SK-MEL-5 (cell line): ENCODE measurements at regions not wholly inside any gene's neighbourhood (a gene's known extent, or its start where the extent isn't known, plus 50 kb on each side); places are given as distances from the start of the nearest gene placed in this dataset.
"Not testable (repeated sequence)": the region's sequence is repeated elsewhere in the genome, so short reads cannot be mapped to it uniquely, and the experiment has no call there.

Experiments used
- DNase-seq: peaks from one replicate; pipeline ENCODE4 v3.0.0-alpha.2; 2016; ENCODE audit warnings: low read depth, low spot score
- in situ Hi-C: cut with HindIII; loops from 2 replicates; pipeline ENCODE4 v1.10.0; 2016; ENCODE audit warnings: low sequenced_read_pairs, high pct_unique_total_duplicates, low pct_unique_long_range_greater_than_20kb

DNA sequence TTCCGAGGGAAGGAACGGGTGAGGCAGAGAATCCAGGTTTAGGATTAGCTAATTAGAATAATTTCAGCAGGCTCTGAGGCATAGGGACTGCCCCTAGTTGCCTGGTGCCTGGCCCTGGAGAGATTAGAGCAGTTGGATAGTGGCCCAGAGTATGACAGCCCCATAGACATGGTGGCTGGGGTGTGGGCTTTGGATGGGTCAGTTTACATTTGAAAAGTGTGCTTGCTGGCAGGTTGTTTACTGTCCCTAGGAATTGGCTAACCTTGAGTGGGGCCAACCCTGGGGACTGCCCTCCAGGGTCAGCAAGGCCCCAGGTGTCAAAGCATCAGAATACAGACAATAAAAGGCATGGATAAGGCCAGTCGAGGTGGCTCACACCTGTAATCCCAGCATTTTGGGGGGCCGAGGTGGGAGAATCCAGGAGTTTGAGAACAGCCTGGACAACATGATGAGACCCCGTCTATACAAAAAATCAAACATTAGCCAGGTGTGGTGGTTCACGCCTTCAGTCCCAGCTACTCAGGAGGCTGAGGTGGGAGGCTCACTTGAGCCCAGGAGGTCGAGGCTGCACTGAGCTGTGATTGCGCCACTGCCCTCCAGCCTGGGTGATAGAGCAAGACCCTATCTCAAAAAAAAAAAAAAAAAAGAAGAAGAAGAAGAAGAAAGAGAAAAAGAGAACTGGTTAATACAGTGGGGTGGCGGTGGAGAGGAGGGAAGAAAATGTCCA, 182.3 kb upstream of the PWP1 start:
- DNase-seq = no peak
- in situ Hi-C loops = no loop called here

GRCh38 chr12:107503887-107504885, 181.4 kb upstream of the PWP1 start:
- no peak for DNase-seq
- in situ Hi-C loops = no loop called here

DNA sequence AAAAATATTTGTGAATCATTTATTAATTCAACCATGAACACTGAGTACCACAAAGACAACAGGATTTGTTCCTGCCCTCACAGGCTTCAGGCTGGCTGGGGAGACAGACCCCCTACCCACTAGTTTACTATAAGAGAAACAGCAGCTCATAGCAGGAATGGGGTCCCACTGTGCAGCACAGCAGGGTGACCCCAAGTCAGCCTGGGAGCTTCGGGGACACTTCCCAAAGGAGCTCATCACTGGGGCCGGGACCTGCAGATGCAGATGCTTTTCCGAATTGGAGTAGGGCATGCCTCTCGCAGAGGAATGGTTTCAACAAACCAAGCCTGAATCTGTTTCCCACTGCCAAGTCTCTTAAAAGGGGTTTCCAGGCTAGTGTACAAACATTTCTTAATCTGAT, 176.2 kb upstream of the PWP1 start:
- no peak for DNase-seq
- in situ Hi-C loops = no loop called here

GRCh38 chr12:107510211-107510610, 175.4 kb upstream of the PWP1 start:
- in situ Hi-C loops = no loop called here
- DNase-seq = no peak

DNA sequence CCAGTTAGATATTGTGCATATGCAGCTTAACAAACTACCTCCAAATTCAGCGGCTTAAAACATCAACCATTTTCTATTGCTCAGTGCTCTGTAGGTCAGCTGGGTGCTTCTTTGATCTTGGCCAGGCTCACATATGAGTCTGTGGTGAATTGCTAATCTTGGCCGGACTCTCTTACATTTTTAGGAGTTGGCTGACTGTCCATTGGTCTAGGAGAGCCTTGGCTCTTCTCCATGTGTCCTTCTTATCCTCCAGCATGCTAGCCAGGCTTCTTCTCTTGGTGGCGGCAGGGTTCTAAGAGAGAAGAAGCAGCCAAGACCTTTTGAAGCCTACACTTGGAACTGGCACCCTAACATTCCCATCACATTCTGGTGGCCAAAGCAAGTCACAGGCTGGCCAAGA, 174.3 kb upstream of the PWP1 start:
- in situ Hi-C loops = no loop called here
- DNase-seq = no peak

GRCh38 chr12:107512391-107512790, 173.2 kb upstream of the PWP1 start:
- DNase-seq = no peak
- in situ Hi-C loops = no loop called here

DNA sequence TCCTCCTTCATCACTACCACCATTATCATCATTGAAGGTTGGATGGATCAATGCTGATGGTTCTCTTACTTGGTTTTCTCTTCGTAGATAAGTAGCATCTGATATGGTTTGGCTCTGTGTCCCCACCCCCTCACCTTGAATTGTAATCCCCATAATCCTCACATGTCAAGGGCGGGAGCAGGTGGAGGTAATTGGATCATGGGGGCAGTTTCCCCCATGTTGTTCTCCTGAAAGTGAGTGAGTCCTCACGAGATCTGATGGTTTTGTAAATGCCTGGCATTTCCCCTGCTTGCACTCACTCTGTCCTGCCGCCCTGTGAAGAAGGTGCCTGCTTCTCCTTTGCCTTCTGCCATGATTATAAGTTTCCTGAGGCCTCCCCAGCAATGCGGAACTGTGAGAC, 172.4 kb upstream of the PWP1 start:
- in situ Hi-C loops = no loop called here

GRCh38 chr12:107513636-107514400, 171.8 kb upstream of the PWP1 start:
- in situ Hi-C loops = no loop called here
- DNase-seq = no peak

More for the DNA sequence above, 172.4 kb upstream of the PWP1 start:
- DNase-seq = no peak

DNA sequence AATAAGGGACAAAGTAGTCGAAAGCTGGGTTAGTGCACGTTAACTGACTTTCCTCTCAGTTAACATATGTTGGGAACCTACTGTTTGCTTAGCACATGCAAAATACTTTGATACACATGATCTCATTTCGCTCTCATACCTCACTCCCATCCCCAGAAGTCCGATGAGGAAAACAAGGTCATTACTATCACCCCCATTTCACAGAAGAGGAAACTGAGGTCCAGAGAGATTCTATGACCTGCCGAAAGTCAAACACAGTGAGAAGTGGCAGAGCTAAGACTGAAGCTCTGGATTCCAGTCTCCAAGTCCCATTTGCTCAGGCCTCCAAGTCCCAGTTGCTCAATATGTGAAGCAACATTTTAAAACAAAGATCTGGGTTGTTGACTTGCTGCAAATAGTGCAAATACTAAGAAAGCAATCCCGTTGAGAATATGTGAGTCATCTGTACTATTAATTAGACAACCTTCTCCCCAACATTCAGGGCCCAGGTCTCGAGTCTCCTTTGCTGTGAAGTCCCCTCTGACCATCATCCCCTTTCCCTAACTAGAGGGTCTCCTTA, 170.6 kb upstream of the PWP1 start:
- in situ Hi-C loops = no loop called here
- no peak for DNase-seq

DNA sequence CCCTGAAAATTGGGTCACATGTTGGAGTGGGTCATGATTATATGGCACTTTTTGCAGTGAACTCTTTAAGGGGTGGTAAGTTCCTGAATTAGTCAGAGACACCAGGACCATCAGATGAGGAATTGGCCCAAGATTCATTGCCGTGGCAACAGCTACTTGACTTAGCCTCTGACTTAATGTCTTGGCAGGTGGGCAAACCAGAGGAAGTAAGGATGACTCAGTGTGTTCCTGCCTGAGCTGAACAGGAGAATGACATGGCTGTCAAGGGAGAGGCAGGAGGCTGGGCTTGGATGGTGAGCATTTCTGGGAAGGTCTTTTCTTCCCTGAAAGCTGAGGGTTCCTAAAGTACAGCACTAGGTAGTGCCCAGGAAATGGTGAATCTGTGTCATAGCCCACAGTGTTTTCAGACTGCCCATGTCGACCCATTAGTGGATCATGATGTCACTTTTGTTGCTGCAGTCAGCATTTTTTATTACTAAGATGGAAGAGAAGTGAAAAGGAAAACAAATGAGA, 170.1 kb upstream of the PWP1 start:
- in situ Hi-C loops = no loop called here
- no peak for DNase-seq

DNA sequence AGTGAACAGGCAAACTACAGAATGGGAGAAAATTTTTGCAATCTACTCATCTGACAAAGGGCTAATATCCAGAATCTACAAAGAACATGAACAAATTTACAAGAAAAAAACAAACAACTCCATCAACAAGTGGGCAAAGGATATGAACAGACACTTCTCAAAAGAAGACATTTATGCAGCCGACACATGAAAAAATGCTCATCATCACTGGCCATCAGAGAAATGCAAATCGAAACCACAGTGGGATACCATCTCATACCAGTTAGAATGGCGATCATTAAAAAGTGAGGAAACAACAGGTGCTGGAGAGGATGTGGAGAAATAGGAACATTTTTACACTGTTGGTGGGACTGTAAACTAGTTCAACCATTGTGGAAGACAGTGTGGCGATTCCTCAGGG, 167.8 kb upstream of the PWP1 start:
- in situ Hi-C loops, DNase-seq: not testable (repeated sequence)

DNA sequence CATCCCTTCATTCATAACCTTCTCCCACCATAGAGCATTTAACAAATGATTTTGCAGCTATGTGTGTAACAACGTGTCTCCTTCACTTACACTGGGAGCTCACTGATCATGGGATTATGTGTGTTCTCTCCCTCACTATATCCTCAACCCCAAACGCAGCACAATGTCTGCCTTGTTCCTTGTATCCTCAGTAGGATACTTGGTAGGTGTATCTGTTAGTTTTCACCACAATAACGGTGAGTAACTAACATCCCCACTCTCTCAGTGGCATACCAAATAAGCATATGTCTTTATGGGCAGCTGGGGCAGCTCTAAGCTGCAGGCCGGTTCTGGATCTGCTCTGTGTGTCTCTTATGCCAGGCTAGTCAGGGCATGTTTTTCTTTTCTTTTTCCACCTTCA, 166.7 kb upstream of the PWP1 start:
- DNase-seq = no peak
- in situ Hi-C loops = no loop called here

- no peak for DNase-seq
- in situ Hi-C loops = loop anchor here (10.0 kb wide), 1 partner anchor 65 kb away; no protein-coding TSS in a partner anchor
Measured at GRCh38 chr12:107519906-107520859, 165.4 kb upstream of the PWP1 start.

GRCh38 chr12:107521826-107522355, 163.7 kb upstream of the PWP1 start:
- in situ Hi-C loops = loop anchor here (10.0 kb wide), 1 partner anchor 67 kb away; no protein-coding TSS in a partner anchor
- no peak for DNase-seq

DNA sequence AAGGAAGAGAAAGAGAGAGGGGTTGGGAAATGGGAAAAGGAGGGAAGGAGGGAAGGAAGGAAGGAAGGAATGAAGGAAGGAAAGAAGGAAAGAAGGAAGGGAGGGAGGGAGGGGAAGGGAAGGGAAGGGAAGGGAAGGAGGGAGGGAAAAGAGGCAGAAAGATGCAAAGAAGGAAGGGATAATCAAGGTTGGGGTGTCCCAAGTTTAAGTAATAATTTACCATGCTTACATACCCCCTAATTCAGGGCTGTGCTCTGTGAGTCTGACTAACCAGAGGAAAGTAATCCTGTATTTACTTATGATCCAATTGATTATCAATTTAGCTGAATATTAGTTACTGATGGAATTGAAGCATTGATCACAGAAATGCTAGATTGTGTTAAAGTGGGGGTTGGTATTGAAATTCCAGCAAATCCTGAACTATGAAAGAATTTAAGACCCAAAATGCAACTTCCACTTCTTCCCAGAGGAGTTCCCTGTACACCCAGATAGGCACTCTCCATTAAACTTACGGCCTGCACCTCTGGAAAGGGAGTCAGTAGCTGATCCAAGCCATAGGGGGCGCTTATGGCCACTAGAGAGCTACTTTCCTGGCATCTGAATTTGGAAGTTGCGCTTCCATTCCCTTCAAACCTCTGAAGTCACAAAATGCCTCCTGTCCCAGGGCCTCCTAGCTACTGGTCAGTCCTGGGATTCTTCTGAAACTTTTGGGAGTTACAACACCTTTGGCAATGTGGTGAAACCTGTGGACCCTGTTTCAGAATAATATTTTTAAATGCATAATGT, 162.7 kb upstream of the PWP1 start:
- peak; percentile 67 for DNase-seq
- in situ Hi-C loops = loop anchor here (10.0 kb wide), 1 partner anchor 68 kb away; no protein-coding TSS in a partner anchor
